ENCODE measurements at regions not wholly inside any gene's neighbourhood (a gene's known extent, or its start where the extent isn't known, plus 50 kb on each side); places are given as distances from the start of the nearest gene placed in this dataset.
"Not testable (repeated sequence)": the region's sequence is repeated elsewhere in the genome, so short reads cannot be mapped to it uniquely, and the experiment has no call there.

- no peak for DNase-seq (ENCODE audit: low read depth, low spot score)
- CTCF ChIA-PET: no interaction called here
- POLR2A ChIA-PET: no interaction called here
- TF ChIP-seq CTCF (IDR thresholded peaks at IDR 0.05; ENCODE audit: insufficient read depth, low read length, missing control alignments): no peak
- no peak overlapping the region for H3K4me3 ChIP-seq (ENCODE audit: low read depth, low read length)
Measured at GRCh38 chr4:151854731-151855130, 93.9 kb upstream of the GATB start.

GRCh38 chr4:151853034-151853433 is 92.2 kb upstream of the GATB start:
- no peak for DNase-seq (ENCODE audit: low read depth, low spot score)
- ChIA-PET POLR2A (no interaction called here), CTCF (no interaction called here)
- H3K4me3 ChIP-seq (ENCODE audit: low read depth, low read length): no peak overlapping the region
- TF ChIP-seq CTCF (IDR thresholded peaks at IDR 0.05; ENCODE audit: insufficient read depth, low read length, missing control alignments): no peak

GRCh38 chr4:151852202-151852601 is 91.4 kb upstream of the GATB start:
- TF ChIP-seq CTCF (IDR thresholded peaks at IDR 0.05; ENCODE audit: insufficient read depth, low read length, missing control alignments): no peak
- H3K4me3 ChIP-seq (ENCODE audit: low read depth, low read length): no peak overlapping the region
- no peak for DNase-seq (ENCODE audit: low read depth, low spot score)
- POLR2A ChIA-PET: no interaction called here
- CTCF ChIA-PET: no interaction called here

- no peak for DNase-seq (ENCODE audit: low read depth, low spot score)
- ChIA-PET POLR2A (no interaction called here), CTCF (no interaction called here)
- no peak for TF ChIP-seq CTCF (IDR thresholded peaks at IDR 0.05; ENCODE audit: insufficient read depth, low read length, missing control alignments)
- H3K4me3 ChIP-seq (ENCODE audit: low read depth, low read length): no peak overlapping the region
Measured at GRCh38 chr4:151851354-151851753, 90.5 kb upstream of the GATB start.

- no peak for TF ChIP-seq CTCF (IDR thresholded peaks at IDR 0.05; ENCODE audit: insufficient read depth, low read length, missing control alignments)
- ChIA-PET CTCF (no interaction called here), POLR2A (no interaction called here)
- no peak overlapping the region for H3K4me3 ChIP-seq (ENCODE audit: low read depth, low read length)
- DNase-seq (ENCODE audit: low read depth, low spot score): no peak
Measured at GRCh38 chr4:151850791-151851213, 90.0 kb upstream of the GATB start.

GRCh38 chr4:151845551-151845950 is 84.7 kb upstream of the GATB start:
- POLR2A ChIA-PET; CTCF ChIA-PET; DNase-seq (ENCODE audit: low read depth, low spot score); H3K4me3 ChIP-seq (ENCODE audit: low read depth, low read length): not testable (repeated sequence)

GRCh38 chr4:151842430-151843079 is 81.7 kb upstream of the GATB start:
- H3K4me3 ChIP-seq (ENCODE audit: low read depth, low read length): no peak overlapping the region
- ChIA-PET POLR2A (no interaction called here), CTCF (no interaction called here)
- no peak for TF ChIP-seq CTCF (IDR thresholded peaks at IDR 0.05; ENCODE audit: insufficient read depth, low read length, missing control alignments)
- DNase-seq (ENCODE audit: low read depth, low spot score): no peak
